GM19238 (cell line): ENCODE measurements at regions not wholly inside any gene's neighbourhood (a gene's known extent, or its start where the extent isn't known, plus 50 kb on each side); places are given as distances from the start of the nearest gene placed in this dataset.

Source experiments
- DNase-seq: peaks from one replicate; pipeline ENCODE4 v3.0.0; 2011; ENCODE audit warnings: low spot score; ENCODE audit not compliant: insufficient read length

GRCh38 chr12:43180242-43180641 is 371.8 kb downstream of the ADAMTS20 start:
- no peak for DNase-seq

GRCh38 chr12:43179486-43179885 is 372.5 kb downstream of the ADAMTS20 start:
- no peak for DNase-seq

- no peak for DNase-seq
Observed at GRCh38 chr12:43177276-43177675, 374.7 kb downstream of the ADAMTS20 start.

- DNase-seq = no peak
Observed at GRCh38 chr12:43169115-43169681, 382.8 kb downstream of the ADAMTS20 start.

- DNase-seq = no peak
Observed at GRCh38 chr12:43167691-43168090, 384.3 kb downstream of the ADAMTS20 start.

- DNase-seq = no peak
Observed at GRCh38 chr12:43165351-43165750, 386.7 kb downstream of the ADAMTS20 start.

- no peak for DNase-seq
Observed at GRCh38 chr12:43162138-43162537, 389.9 kb downstream of the ADAMTS20 start.

GRCh38 chr12:43159506-43159905 is 392.5 kb downstream of the ADAMTS20 start:
- no peak for DNase-seq

- no peak for DNase-seq
Observed at GRCh38 chr12:43158126-43158525, 393.9 kb downstream of the ADAMTS20 start.

GRCh38 chr12:43155376-43155775 is 396.6 kb downstream of the ADAMTS20 start:
- no peak for DNase-seq

GRCh38 chr12:43154498-43155045 is 397.4 kb downstream of the ADAMTS20 start:
- DNase-seq = no peak

- DNase-seq = no peak
Observed at GRCh38 chr12:43151441-43151981, 400.5 kb downstream of the ADAMTS20 start.

- DNase-seq = no peak
Observed at GRCh38 chr12:43148691-43149090, 403.3 kb downstream of the ADAMTS20 start.

- no peak for DNase-seq
Observed at GRCh38 chr12:43147878-43148277, 404.1 kb downstream of the ADAMTS20 start.

GRCh38 chr12:43145481-43145880 is 406.5 kb downstream of the ADAMTS20 start:
- no peak for DNase-seq

GRCh38 chr12:43143278-43143677 is 408.7 kb downstream of the ADAMTS20 start:
- DNase-seq = no peak

GRCh38 chr12:43132291-43132690 is 419.7 kb downstream of the ADAMTS20 start:
- no peak for DNase-seq

- DNase-seq = no peak
Observed at GRCh38 chr12:43131301-43131700, 420.7 kb downstream of the ADAMTS20 start.

- no peak for DNase-seq
Observed at GRCh38 chr12:43127886-43128549, 424.0 kb downstream of the ADAMTS20 start.

GRCh38 chr12:43126652-43127375 is 425.2 kb downstream of the ADAMTS20 start:
- no peak for DNase-seq

- DNase-seq = no peak
Observed at GRCh38 chr12:43123461-43123860, 428.5 kb downstream of the ADAMTS20 start.

GRCh38 chr12:43120150-43120549 is 431.9 kb downstream of the ADAMTS20 start:
- no peak for DNase-seq
